HUES6 (cell line): ENCODE measurements at regions not wholly inside any gene's neighbourhood (a gene's known extent, or its start where the extent isn't known, plus 50 kb on each side); places are given as distances from the start of the nearest gene placed in this dataset.

ENCODE experiments used
- H3K27ac ChIP-seq: 2 replicates; pipeline ENCODE4 v1.7.0; 2013; ENCODE audit warnings: low read depth, mild to moderate bottlenecking, low read length, inconsistent platforms
- H3K27me3 ChIP-seq: 2 replicates; pipeline ENCODE4 v1.6.1; 2013; ENCODE audit warnings: low read length; ENCODE audit not compliant: control insufficient read depth, insufficient read depth
- H3K36me3 ChIP-seq: 2 replicates; pipeline ENCODE4 v1.6.1; 2013; ENCODE audit warnings: low read length; ENCODE audit not compliant: control insufficient read depth, insufficient read depth
- H3K4me1 ChIP-seq: 2 replicates; pipeline ENCODE4 v1.6.1; 2013; ENCODE audit warnings: low read length; ENCODE audit not compliant: control insufficient read depth, insufficient read depth
- H3K4me3 ChIP-seq: 2 replicates; pipeline ENCODE4 v1.5.1; 2013; ENCODE audit warnings: low read depth, low read length
- H3K9ac ChIP-seq: one replicate; pipeline ENCODE4 v1.6.1; 2013; ENCODE audit warnings: mild to moderate bottlenecking, low read length
- H3K9me3 ChIP-seq: 2 replicates; pipeline ENCODE4 v1.6.1; 2013; ENCODE audit warnings: low read depth, low read length; ENCODE audit not compliant: control insufficient read depth, insufficient read depth

- H3K27me3 ChIP-seq: no peaks in the 10 kb centered on the region
- H3K4me3 ChIP-seq: no peak overlapping the region
- peaks cover 14% of the 10 kb centered on the region; the same call in 1 of the 2 replicates for H3K4me1 ChIP-seq
- no peaks in the 10 kb centered on the region for H3K36me3 ChIP-seq
- no peak overlapping the region for H3K27ac ChIP-seq
- H3K9me3 ChIP-seq: no peaks in the 10 kb centered on the region
- no peak overlapping the region for H3K9ac ChIP-seq
Measured at GRCh38 chr2:39603436-39603835, 62.3 kb upstream of the TMEM178A start.

DNA sequence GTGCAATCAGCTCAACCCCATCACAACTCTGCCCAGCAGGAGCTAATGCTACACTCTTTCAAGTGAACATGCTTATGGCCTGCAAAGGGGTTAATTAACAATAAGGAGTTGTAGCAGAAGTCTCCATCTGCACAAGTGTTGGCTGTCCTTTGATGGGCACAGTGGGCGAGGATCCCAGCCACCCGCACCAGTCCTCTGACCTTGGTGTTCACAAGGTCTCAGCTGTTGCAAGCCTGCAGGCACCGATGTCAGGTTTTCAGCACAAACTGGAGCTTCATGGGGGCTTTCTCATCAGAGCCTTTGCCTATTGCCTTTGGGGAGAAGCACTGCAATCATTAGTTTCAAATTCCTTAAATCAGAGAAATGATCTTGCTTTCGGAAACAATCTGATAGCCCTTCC is 60.9 kb upstream of the TMEM178A start:
- H3K9ac ChIP-seq: no peak overlapping the region
- H3K36me3 ChIP-seq: no peaks in the 10 kb centered on the region
- H3K27ac ChIP-seq: no peak overlapping the region
- no peaks in the 10 kb centered on the region for H3K27me3 ChIP-seq
- H3K9me3 ChIP-seq: no peaks in the 10 kb centered on the region
- peaks cover 14% of the 10 kb centered on the region; the same call in 1 of the 2 replicates for H3K4me1 ChIP-seq
- no peak overlapping the region for H3K4me3 ChIP-seq

- no peak overlapping the region for H3K9ac ChIP-seq
- H3K36me3 ChIP-seq: no peaks in the 10 kb centered on the region
- no peak overlapping the region for H3K4me3 ChIP-seq
- peaks cover 18% of the 10 kb centered on the region for H3K4me1 ChIP-seq
- H3K27ac ChIP-seq: no peak overlapping the region
- no peaks in the 10 kb centered on the region for H3K27me3 ChIP-seq
- no peaks in the 10 kb centered on the region for H3K9me3 ChIP-seq
Measured at GRCh38 chr2:39606585-39606984, 59.1 kb upstream of the TMEM178A start.

DNA sequence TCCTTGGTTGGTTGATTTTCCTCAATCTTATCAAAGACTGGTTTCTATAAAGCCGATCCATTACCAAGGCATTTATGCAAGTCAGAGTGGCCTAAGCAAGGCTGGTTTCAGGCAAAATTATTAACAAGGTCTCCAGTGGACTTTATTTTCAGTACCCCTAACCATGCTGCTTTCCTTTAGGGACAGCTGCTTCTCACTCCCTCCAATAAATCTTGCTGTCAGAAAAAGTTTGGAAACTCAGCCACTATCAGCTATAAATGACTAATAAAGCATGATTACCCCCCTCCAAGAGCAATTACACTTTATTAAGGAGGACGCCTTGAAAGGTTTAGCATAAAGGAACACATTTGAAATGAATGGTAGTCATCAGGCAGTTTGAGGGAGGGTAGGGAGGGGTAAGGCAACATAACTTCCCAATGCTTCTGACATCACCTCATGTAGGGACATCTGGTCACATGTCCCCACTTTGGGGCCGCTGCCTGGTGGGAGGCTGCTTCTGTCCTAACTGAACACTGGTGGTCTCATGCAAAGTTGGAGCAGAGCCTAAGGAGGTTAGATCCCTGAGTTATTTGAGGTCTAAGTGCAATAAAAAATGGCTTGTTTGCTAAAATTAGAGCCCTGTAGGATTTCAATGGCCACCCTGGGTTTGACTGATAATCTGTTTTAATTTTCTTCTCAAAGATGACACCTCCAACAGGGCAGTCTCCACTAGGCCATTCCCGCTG is 58.0 kb upstream of the TMEM178A start:
- H3K9me3 ChIP-seq: no peaks in the 10 kb centered on the region
- H3K36me3 ChIP-seq: no peaks in the 10 kb centered on the region
- peaks cover 18% of the 10 kb centered on the region for H3K4me1 ChIP-seq
- no peak overlapping the region for H3K27ac ChIP-seq
- H3K4me3 ChIP-seq: no peak overlapping the region
- H3K27me3 ChIP-seq: no peaks in the 10 kb centered on the region
- H3K9ac ChIP-seq: no peak overlapping the region

- H3K36me3 ChIP-seq: no peaks in the 10 kb centered on the region
- H3K9ac ChIP-seq: no peak overlapping the region
- no peak overlapping the region for H3K27ac ChIP-seq
- no peaks in the 10 kb centered on the region for H3K27me3 ChIP-seq
- peaks cover 18% of the 10 kb centered on the region for H3K4me1 ChIP-seq
- no peaks in the 10 kb centered on the region for H3K9me3 ChIP-seq
- no peak overlapping the region for H3K4me3 ChIP-seq
Measured at GRCh38 chr2:39608263-39608575, 57.5 kb upstream of the TMEM178A start.

DNA sequence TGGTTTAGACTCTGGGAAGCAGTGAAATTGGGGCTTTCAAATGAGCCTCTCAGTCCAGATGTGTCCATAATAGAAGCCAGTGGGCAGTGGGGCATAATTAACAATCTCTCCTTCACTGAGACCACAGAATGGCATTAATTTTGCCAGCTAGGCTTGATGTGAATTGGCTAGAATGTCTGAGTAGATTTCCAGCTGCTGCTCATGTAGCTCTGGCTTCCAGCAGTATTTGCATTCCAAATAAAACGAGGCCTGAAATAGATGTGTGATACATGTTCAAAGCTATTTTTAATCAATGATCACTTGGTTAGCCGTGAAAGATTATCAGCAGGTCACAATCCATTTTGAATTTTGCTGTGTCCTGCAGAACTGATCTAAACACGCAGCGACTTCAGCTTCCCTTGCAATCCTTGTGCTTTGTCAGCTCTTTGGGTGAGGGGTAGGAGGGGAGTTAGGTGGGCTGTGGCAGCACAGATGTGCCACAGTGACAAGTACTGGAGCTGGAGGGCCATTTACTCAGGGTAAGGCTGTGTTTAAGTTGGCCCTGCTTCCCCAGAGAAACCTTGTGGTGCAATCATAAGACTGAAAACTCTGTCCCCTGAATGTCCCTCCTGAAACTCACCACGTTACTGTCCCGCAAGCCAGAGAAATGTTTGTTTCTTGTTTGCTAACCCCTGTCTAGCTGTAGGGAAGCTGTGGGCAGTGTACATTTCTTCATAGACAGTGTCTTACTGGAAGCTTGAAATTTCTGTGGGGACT is 56.9 kb upstream of the TMEM178A start:
- Histone ChIP-seq H3K27me3 (no peaks in the 10 kb centered on the region), H3K9me3 (no peaks in the 10 kb centered on the region), H3K4me1 (peaks cover 18% of the 10 kb centered on the region), H3K4me3 (no peak overlapping the region), H3K9ac (no peak overlapping the region), H3K27ac (no peak overlapping the region), H3K36me3 (no peaks in the 10 kb centered on the region)

DNA sequence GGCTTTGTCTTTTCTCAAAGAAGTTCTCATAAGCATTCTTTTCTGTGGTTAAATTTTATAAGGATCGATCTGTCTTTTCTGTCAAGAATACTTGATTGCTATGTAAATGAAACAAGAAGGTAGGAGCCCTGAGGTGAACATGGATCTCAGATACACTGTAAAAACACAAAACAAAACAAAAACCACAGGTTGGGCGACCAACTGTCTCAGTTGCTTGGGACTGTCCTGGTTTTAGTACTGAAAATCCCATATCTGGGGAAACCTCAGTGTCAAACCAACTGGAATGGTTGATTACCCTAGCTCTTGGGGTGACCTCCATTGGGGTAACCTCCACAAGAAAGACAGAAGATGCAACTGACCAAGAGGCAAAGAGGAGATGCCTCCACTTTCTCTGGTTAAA is 55.8 kb upstream of the TMEM178A start:
- no peaks in the 10 kb centered on the region for H3K27me3 ChIP-seq
- H3K4me1 ChIP-seq: peaks cover 18% of the 10 kb centered on the region
- H3K9ac ChIP-seq: no peak overlapping the region
- H3K4me3 ChIP-seq: no peak overlapping the region
- no peaks in the 10 kb centered on the region for H3K9me3 ChIP-seq
- no peak overlapping the region for H3K27ac ChIP-seq
- H3K36me3 ChIP-seq: no peaks in the 10 kb centered on the region

DNA sequence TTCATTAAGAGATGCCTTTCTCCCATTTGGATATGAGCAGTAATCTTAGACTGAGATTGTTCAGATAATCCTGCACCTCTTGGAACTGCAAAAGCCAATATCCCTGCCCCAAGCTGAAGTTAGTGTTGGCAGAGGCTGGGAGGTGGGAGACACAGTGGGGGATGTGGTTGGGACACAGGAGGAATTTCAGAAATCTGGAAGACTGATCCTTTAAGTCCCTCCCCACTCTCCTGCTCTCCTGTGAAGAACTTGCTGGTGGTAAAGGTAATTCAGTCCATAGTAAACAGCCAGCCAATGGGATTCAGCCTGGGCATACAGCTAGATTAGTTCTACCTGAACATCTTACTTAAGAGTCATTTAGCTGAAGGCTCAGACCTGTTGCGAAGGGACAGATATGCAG is 50.0 kb upstream of the TMEM178A start:
- Histone ChIP-seq H3K27ac (no peak overlapping the region), H3K4me3 (no peak overlapping the region), H3K9me3 (no peaks in the 10 kb centered on the region), H3K4me1 (peaks cover 9% of the 10 kb centered on the region; the same call in 1 of the 2 replicates), H3K27me3 (no peaks in the 10 kb centered on the region), H3K9ac (no peak overlapping the region), H3K36me3 (no peaks in the 10 kb centered on the region)
